ENCODE measurements at regions not wholly inside any gene's neighbourhood (a gene's known extent, or its start where the extent isn't known, plus 50 kb on each side); places are given as distances from the start of the nearest gene placed in this dataset.

DNA sequence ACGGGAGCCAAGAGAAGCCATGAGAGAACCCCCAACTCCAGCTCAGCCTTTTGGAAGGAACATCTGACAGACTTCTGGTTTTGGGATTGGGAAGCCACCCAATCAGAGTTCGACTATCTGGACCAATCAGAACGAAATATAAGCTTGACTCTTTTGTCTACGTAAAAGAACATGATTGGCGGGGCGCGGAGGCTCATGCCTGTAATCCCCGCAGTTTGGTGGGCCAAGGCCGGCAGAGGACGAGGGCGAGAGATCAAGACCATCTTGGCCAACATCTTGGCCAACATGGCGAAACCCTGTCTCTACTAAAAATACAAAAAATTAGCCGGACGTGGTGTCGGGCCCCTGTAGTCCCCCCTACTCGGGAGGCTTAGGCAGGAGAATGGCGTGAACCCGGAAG, 380.3 kb downstream of the TBL1XR1 start:
- BruUV-seq (replicated peaks): no TSS peak
- DNase-seq (ENCODE audit: low spot score): no peak
- Histone ChIP-seq H3K79me2 (ENCODE audit: insufficient read depth, low read depth, low read length) (no peaks in the 10 kb centered on the region), H4K20me1 (ENCODE audit: insufficient read depth, low read length) (no peaks in the 10 kb centered on the region), H3K9me2 (ENCODE audit: insufficient read depth, low read length) (no peaks in the 10 kb centered on the region), H3K4me1 (ENCODE audit: insufficient read depth, low read length, poor library complexity, severe bottlenecking) (no peaks in the 10 kb centered on the region), H3K27ac (ENCODE audit: low read depth, low read length, poor library complexity, severe bottlenecking) (no peak overlapping the region), H3K9me3 (ENCODE audit: low read length) (no peaks in the 10 kb centered on the region), H3K4me3 (ENCODE audit: low read depth, low read length, poor library complexity, severe bottlenecking) (no peak overlapping the region), H3K36me3 (ENCODE audit: insufficient read depth, low read length) (no peaks in the 10 kb centered on the region), H2AFZ (ENCODE audit: low read length) (no peak overlapping the region), H3K4me2 (ENCODE audit: low read length) (no peak overlapping the region)
- POLR2A ChIA-PET: interaction anchor here (1.0 kb wide), 1 partner anchor 14 kb away, joined by 5 read pairs; no protein-coding TSS in a partner anchor
- CTCF ChIA-PET (ENCODE audit: unreplicated experiment): no interaction called here
- TF ChIP-seq EZH2phosphoT487 (IDR thresholded peaks at IDR 0.05; ENCODE audit: borderline replicate concordance, low read depth, low read length): no peak
- TF ChIP-seq, protein P1, sequence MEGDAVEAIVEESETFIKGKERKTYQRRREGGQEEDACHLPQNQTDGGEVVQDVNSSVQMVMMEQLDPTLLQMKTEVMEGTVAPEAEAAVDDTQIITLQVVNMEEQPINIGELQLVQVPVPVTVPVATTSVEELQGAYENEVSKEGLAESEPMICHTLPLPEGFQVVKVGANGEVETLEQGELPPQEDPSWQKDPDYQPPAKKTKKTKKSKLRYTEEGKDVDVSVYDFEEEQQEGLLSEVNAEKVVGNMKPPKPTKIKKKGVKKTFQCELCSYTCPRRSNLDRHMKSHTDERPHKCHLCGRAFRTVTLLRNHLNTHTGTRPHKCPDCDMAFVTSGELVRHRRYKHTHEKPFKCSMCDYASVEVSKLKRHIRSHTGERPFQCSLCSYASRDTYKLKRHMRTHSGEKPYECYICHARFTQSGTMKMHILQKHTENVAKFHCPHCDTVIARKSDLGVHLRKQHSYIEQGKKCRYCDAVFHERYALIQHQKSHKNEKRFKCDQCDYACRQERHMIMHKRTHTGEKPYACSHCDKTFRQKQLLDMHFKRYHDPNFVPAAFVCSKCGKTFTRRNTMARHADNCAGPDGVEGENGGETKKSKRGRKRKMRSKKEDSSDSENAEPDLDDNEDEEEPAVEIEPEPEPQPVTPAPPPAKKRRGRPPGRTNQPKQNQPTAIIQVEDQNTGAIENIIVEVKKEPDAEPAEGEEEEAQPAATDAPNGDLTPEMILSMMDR (conservative IDR thresholded peaks at IDR 0.05; ENCODE audit: low read length): no peak
- intact Hi-C loops (cut with micrococcal nuclease; ENCODE audit: unreplicated experiment): no loop called here

DNA sequence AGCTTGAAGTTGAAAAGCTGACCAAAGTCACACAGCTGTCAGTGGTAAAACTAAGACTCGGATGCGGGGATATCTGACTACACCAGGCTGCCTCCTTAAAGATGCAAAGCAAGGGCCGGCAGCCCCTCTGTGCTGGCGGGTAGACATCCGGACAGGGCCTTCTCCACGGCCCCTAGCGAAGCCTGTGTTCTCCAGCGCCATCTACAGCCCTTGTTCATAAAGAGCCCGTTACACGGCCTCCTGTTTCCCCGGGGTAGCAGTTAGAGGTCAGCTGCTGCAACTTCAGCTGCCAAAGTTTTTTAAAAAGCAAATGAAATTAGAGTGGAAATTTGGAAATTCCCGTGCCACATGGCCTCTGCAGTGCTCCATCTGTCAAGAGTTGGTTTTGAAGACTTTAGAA, 383.0 kb downstream of the TBL1XR1 start:
- no peaks in the 10 kb centered on the region for H3K36me3 ChIP-seq (ENCODE audit: insufficient read depth, low read length)
- no peak for TF ChIP-seq EZH2phosphoT487 (IDR thresholded peaks at IDR 0.05; ENCODE audit: borderline replicate concordance, low read depth, low read length)
- TF ChIP-seq, protein P1 (conservative IDR thresholded peaks at IDR 0.05; ENCODE audit: low read length): peak; percentile 83
- no peaks in the 10 kb centered on the region for H3K9me2 ChIP-seq (ENCODE audit: insufficient read depth, low read length)
- no peaks in the 10 kb centered on the region for H3K79me2 ChIP-seq (ENCODE audit: insufficient read depth, low read depth, low read length)
- no peak overlapping the region for H3K4me2 ChIP-seq (ENCODE audit: low read length)
- BruUV-seq (replicated peaks): no TSS peak
- DNase-seq (ENCODE audit: low spot score): peak; percentile 68
- ChIA-PET POLR2A (interaction anchor here (0.6 kb wide), 1 partner anchor 1627 kb away, joined by 3 read pairs; no protein-coding TSS in a partner anchor), CTCF (ENCODE audit: unreplicated experiment) (no interaction called here)
- no peaks in the 10 kb centered on the region for H4K20me1 ChIP-seq (ENCODE audit: insufficient read depth, low read length)
- H3K9me3 ChIP-seq (ENCODE audit: low read length): no peaks in the 10 kb centered on the region
- no peaks in the 10 kb centered on the region for H3K4me1 ChIP-seq (ENCODE audit: insufficient read depth, low read length, poor library complexity, severe bottlenecking)
- intact Hi-C loops (cut with micrococcal nuclease; ENCODE audit: unreplicated experiment): no loop called here
- no peak overlapping the region for H3K27ac ChIP-seq (ENCODE audit: low read depth, low read length, poor library complexity, severe bottlenecking)
- H3K4me3 ChIP-seq (ENCODE audit: low read depth, low read length, poor library complexity, severe bottlenecking): no peak overlapping the region
- no peak overlapping the region for H2AFZ ChIP-seq (ENCODE audit: low read length)

DNA sequence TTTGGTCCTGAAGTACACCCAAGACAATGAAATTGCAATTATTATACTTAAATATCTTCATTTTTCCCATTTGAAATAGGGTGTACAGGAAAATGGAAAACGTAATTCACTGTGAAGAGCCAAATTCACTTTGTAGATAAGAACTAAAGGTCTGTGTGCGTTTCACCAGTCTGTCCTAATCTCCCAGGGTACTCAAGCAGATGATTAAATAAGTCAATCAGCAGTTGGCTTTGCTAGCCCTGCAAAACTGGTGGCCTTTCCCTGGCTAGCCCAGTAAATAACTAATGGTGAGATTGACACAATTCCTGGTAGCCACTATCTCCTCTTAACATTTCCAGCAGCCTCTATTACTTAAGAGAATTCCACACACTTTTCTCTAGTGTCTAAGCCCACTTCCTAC, 389.3 kb downstream of the TBL1XR1 start:
- POLR2A ChIA-PET: no interaction called here
- intact Hi-C loops (cut with micrococcal nuclease; ENCODE audit: unreplicated experiment): no loop called here
- Histone ChIP-seq H3K9me3 (ENCODE audit: low read length) (no peaks in the 10 kb centered on the region), H4K20me1 (ENCODE audit: insufficient read depth, low read length) (no peaks in the 10 kb centered on the region), H3K36me3 (ENCODE audit: insufficient read depth, low read length) (no peaks in the 10 kb centered on the region), H3K4me1 (ENCODE audit: insufficient read depth, low read length, poor library complexity, severe bottlenecking) (no peaks in the 10 kb centered on the region), H3K4me2 (ENCODE audit: low read length) (no peak overlapping the region), H3K9me2 (ENCODE audit: insufficient read depth, low read length) (no peaks in the 10 kb centered on the region), H2AFZ (ENCODE audit: low read length) (no peak overlapping the region), H3K27ac (ENCODE audit: low read depth, low read length, poor library complexity, severe bottlenecking) (no peak overlapping the region), H3K4me3 (ENCODE audit: low read depth, low read length, poor library complexity, severe bottlenecking) (no peak overlapping the region), H3K79me2 (ENCODE audit: insufficient read depth, low read depth, low read length) (no peaks in the 10 kb centered on the region)
- CTCF ChIA-PET (ENCODE audit: unreplicated experiment): no interaction called here
- TF ChIP-seq, protein P1 (conservative IDR thresholded peaks at IDR 0.05; ENCODE audit: low read length): no peak
- TF ChIP-seq EZH2phosphoT487 (IDR thresholded peaks at IDR 0.05; ENCODE audit: borderline replicate concordance, low read depth, low read length): no peak
- DNase-seq (ENCODE audit: low spot score): no peak
- BruUV-seq (replicated peaks): no TSS peak
